CD4-positive, alpha-beta T cell (primary cell): ENCODE measurements at regions not wholly inside any gene's neighbourhood (a gene's known extent, or its start where the extent isn't known, plus 50 kb on each side); places are given as distances from the start of the nearest gene placed in this dataset.

ENCODE experiments used
- ATAC-seq: fragments of 200-7000 bp; cut with Tn5 transposase; one replicate; pipeline ENCODE4 v1.10.0; 2022; ENCODE audit warnings: mild to moderate bottlenecking; ENCODE audit not compliant: poor library complexity
- CTCF ChIA-PET: fragments of 350-600 bp; sonication (Branson Sonifier 250); formaldehyde crosslinking; loops from one replicate; lab custom pipeline; 2021; ENCODE audit warnings: antibody characterized with exemption, inconsistent platforms; lab: Charles Lee
- POLR2A ChIA-PET: fragments of 350-600 bp; sonication (Branson Sonifier 250); formaldehyde crosslinking; loops from one replicate; lab custom pipeline; 2021; ENCODE audit warnings: antibody characterized with exemption, inconsistent platforms; lab: Charles Lee
- DNase-seq, 14 experiments: peaks; one replicate each; pipeline ENCODE4 v3.0.0-alpha.2; 2013 to 2020; ENCODE audit warnings: mixed read lengths in 2 of 14
- H3K27ac ChIP-seq, 2 donors: one replicate each; pipeline versions ENCODE4 v1.5.1 to v1.7.0; 2013; ENCODE audit warnings: low read length in 2 of 2, low read depth in 1 of 2, mild to moderate bottlenecking in 1 of 2
- H3K27me3 ChIP-seq, 2 experiments: 1 replicate in 1 of 2; 2 replicates in 1 of 2; pipeline versions ENCODE4 v1.6.1 to v1.7.0; 2013; ENCODE audit warnings: low read length in 2 of 2, control low read depth in 1 of 2, mild to moderate bottlenecking in 1 of 2, moderate library complexity in 1 of 2; ENCODE audit not compliant: insufficient read depth in 2 of 2, control insufficient read depth in 1 of 2
- H3K36me3 ChIP-seq: one replicate; pipeline ENCODE4 v1.6.1; 2013; ENCODE audit warnings: low read length, control low read depth; ENCODE audit not compliant: insufficient read depth
- H3K4me1 ChIP-seq: one replicate; pipeline ENCODE4 v1.6.1; 2013; ENCODE audit warnings: low read length, control low read depth; ENCODE audit not compliant: insufficient read depth
- H3K4me3 ChIP-seq: one replicate; pipeline ENCODE4 v1.5.1; 2013; ENCODE audit warnings: mild to moderate bottlenecking, low read length, moderate library complexity
- H3K9me3 ChIP-seq, 2 experiments: 1 replicate in 1 of 2; 2 replicates in 1 of 2; pipeline versions ENCODE4 v1.6.1 to v1.7.0; 2013; ENCODE audit warnings: low read length in 2 of 2, mild to moderate bottlenecking in 2 of 2, control low read depth in 1 of 2, moderate library complexity in 1 of 2; ENCODE audit not compliant: control insufficient read depth in 1 of 2, insufficient read depth in 1 of 2
- H3K27ac Mint-ChIP-seq: one replicate; pipeline ENCODE4 v1.8.0; 2020; ENCODE audit warnings: mixed read lengths
- H3K27me3 Mint-ChIP-seq: one replicate; pipeline ENCODE4 v1.8.0; 2021; ENCODE audit warnings: mixed read lengths
- H3K36me3 Mint-ChIP-seq: one replicate; pipeline ENCODE4 v1.8.0; 2021; ENCODE audit warnings: low read depth, mixed read lengths
- H3K4me1 Mint-ChIP-seq: one replicate; pipeline ENCODE4 v1.8.0; 2021; ENCODE audit warnings: low read depth, mixed read lengths
- H3K4me3 Mint-ChIP-seq: one replicate; pipeline ENCODE4 v1.8.0; 2020; ENCODE audit warnings: mild to moderate bottlenecking, mixed read lengths
- H3K9me3 Mint-ChIP-seq: one replicate; pipeline ENCODE4 v1.8.0; 2020; ENCODE audit warnings: mixed read lengths
- CTCF ChIP-seq: fragments of 200-600 bp; IDR thresholded peaks from one replicate; pipeline ENCODE4 v1.8.0; 2022; ENCODE audit warnings: antibody characterized with exemption, mild to moderate bottlenecking
- intact Hi-C, 2 experiments: fragments of 100-400 bp; cut with DNase I in 1 of 2; cut with micrococcal nuclease in 1 of 2; formaldehyde crosslinking; loops; one replicate each; pipeline versions ENCODE4 v1.15.1 to v1.9.0; 2023 to 2025; cut with DNase I, micrococcal nuclease

GRCh38 chr11:25793637-25794036 is 538.3 kb upstream of the ANO3 start:
- H3K4me3 Mint-ChIP-seq: no peak overlapping the region
- ATAC-seq: no peak
- TF ChIP-seq CTCF: no peak

GRCh38 chr11:25794804-25795203 is 537.1 kb upstream of the ANO3 start:
- ChIA-PET POLR2A (no interaction called here), CTCF (no interaction called here)
- DNase-seq: no peak
- no peaks in the 10 kb centered on the region for H3K27me3 Mint-ChIP-seq
- no peak for TF ChIP-seq CTCF
- Histone ChIP-seq H3K27ac (no peak overlapping the region), H3K4me3 (no peak overlapping the region), H3K27me3 (no peaks in the 10 kb centered on the region), H3K9me3 (peaks cover 0 to 13% of the 10 kb centered on the region in 2 experiments), H3K36me3 (no peaks in the 10 kb centered on the region), H3K4me1 (no peaks in the 10 kb centered on the region)
- no peak for ATAC-seq
- H3K4me1 Mint-ChIP-seq: no peaks in the 10 kb centered on the region
- no peak overlapping the region for H3K27ac Mint-ChIP-seq
- H3K9me3 Mint-ChIP-seq: peaks cover 12% of the 10 kb centered on the region
- no peak overlapping the region for H3K4me3 Mint-ChIP-seq
- intact Hi-C loops: no loop called here
- no peaks in the 10 kb centered on the region for H3K36me3 Mint-ChIP-seq

More at GRCh38 chr11:25793637-25794036, 538.3 kb upstream of the ANO3 start:
- CTCF ChIA-PET: no interaction called here
- no peaks in the 10 kb centered on the region for H3K36me3 ChIP-seq
- peaks cover 13% of the 10 kb centered on the region for H3K9me3 Mint-ChIP-seq
- H3K27me3 Mint-ChIP-seq: no peaks in the 10 kb centered on the region
- POLR2A ChIA-PET: no interaction called here
- no peaks in the 10 kb centered on the region for H3K4me1 ChIP-seq
- no peak overlapping the region for H3K4me3 ChIP-seq
- no peaks in the 10 kb centered on the region for H3K36me3 Mint-ChIP-seq
- H3K9me3 ChIP-seq: peaks cover 0 to 13% of the 10 kb centered on the region in 2 experiments
- no peaks in the 10 kb centered on the region for H3K4me1 Mint-ChIP-seq
- H3K27ac ChIP-seq: no peak overlapping the region
- no peak overlapping the region for H3K27ac Mint-ChIP-seq
- intact Hi-C loops: no loop called here
- no peak for DNase-seq
- H3K27me3 ChIP-seq: no peaks in the 10 kb centered on the region

- H3K27ac Mint-ChIP-seq: no peak overlapping the region
- CTCF ChIA-PET: no interaction called here
Measured at GRCh38 chr11:25816411-25816810, 515.5 kb upstream of the ANO3 start.

More at GRCh38 chr11:25816411-25816810, 515.5 kb upstream of the ANO3 start:
- Histone ChIP-seq H3K36me3 (no peaks in the 10 kb centered on the region), H3K9me3 (peaks cover 0 to 4% of the 10 kb centered on the region in 2 experiments), H3K27me3 (no peaks in the 10 kb centered on the region), H3K4me3 (no peak overlapping the region), H3K4me1 (no peaks in the 10 kb centered on the region), H3K27ac (no peak overlapping the region)
- POLR2A ChIA-PET: no interaction called here
- H3K4me3 Mint-ChIP-seq: no peak overlapping the region
- peaks cover 10% of the 10 kb centered on the region for H3K9me3 Mint-ChIP-seq
- no peak for DNase-seq
- no peaks in the 10 kb centered on the region for H3K36me3 Mint-ChIP-seq
- H3K27me3 Mint-ChIP-seq: no peaks in the 10 kb centered on the region
- H3K4me1 Mint-ChIP-seq: no peaks in the 10 kb centered on the region
- intact Hi-C loops: no loop called here
- TF ChIP-seq CTCF: no peak
- ATAC-seq: no peak
